ENCODE measurements at regions not wholly inside any gene's neighbourhood (a gene's known extent, or its start where the extent isn't known, plus 50 kb on each side); places are given as distances from the start of the nearest gene placed in this dataset.

GRCh38 chr1:199279067-199279466, 640.2 kb downstream of the PTPRC start:
- TF ChIP-seq CTCF (conservative IDR thresholded peaks at IDR 0.05; ENCODE audit: low read depth, low read length) (no peak), EZH2 (IDR thresholded peaks at IDR 0.05; ENCODE audit: borderline replicate concordance, low read depth, low read length, poor library complexity, severe bottlenecking) (no peak)

Measured in A673 (cell line).